PC-9 (cell line): ENCODE measurements at regions not wholly inside any gene's neighbourhood (a gene's known extent, or its start where the extent isn't known, plus 50 kb on each side); places are given as distances from the start of the nearest gene placed in this dataset.

ENCODE experiments used
- EZH2 ChIP-seq: fragments of 200-600 bp; sonication (generic); IDR thresholded peaks from 2 replicates; pipeline ENCODE4 v1.8.0; 2017; ENCODE audit warnings: antibody characterized with exemption, low read depth
- TF ChIP-seq, protein P1 (sequence below): fragments of 200-600 bp; sonication (generic); conservative IDR thresholded peaks from 2 replicates; pipeline ENCODE4 v1.6.1; 2017; ENCODE audit warnings: mixed run types, antibody characterized with exemption, mild to moderate bottlenecking, moderate library complexity

DNA sequence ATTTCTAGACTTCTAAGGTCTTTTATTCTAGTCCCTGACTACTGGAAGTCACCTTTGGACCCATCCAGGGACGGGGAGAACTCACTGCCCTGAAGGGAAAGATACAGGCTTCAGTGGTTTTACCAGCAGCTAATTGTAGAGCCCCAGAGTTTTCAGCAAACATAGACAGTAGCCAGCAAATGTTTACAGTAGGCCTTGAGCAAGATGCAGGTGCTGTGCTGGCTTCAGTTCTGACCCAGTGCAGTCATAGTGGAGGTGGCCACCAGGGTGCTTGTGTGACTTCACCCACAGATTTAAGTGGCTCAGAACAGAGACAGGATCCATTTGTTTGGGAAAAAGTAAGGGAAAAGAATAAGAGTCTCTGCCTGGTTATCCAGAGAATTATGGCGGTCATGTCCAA is 384.4 kb upstream of the AR start:
- TF ChIP-seq, protein P1, sequence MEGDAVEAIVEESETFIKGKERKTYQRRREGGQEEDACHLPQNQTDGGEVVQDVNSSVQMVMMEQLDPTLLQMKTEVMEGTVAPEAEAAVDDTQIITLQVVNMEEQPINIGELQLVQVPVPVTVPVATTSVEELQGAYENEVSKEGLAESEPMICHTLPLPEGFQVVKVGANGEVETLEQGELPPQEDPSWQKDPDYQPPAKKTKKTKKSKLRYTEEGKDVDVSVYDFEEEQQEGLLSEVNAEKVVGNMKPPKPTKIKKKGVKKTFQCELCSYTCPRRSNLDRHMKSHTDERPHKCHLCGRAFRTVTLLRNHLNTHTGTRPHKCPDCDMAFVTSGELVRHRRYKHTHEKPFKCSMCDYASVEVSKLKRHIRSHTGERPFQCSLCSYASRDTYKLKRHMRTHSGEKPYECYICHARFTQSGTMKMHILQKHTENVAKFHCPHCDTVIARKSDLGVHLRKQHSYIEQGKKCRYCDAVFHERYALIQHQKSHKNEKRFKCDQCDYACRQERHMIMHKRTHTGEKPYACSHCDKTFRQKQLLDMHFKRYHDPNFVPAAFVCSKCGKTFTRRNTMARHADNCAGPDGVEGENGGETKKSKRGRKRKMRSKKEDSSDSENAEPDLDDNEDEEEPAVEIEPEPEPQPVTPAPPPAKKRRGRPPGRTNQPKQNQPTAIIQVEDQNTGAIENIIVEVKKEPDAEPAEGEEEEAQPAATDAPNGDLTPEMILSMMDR: no peak
- TF ChIP-seq EZH2: no peak
